Lung (tissue), 11 donors: ENCODE measurements at regions not wholly inside any gene's neighbourhood (a gene's known extent, or its start where the extent isn't known, plus 50 kb on each side); places are given as distances from the start of the nearest gene placed in this dataset.

ENCODE experiments used
- ATAC-seq: fragments of 200-7000 bp; cut with Tn5 transposase; one replicate; pipeline ENCODE4 v1.9.1; 2020; ENCODE audit warnings: moderate number of reproducible peaks; ENCODE audit not compliant: insufficient read depth, low FRiP score
- DNase-seq, 3 donors: peaks; one replicate each; pipeline ENCODE4 v3.0.0-alpha.2; 2013 to 2017
- H3K27ac ChIP-seq, 2 donors: one replicate each; pipeline ENCODE4 v1.5.1; 2013; ENCODE audit warnings: mild to moderate bottlenecking in 2 of 2, moderate library complexity in 2 of 2, control low read depth in 1 of 2, inconsistent platforms in 1 of 2, low read depth in 1 of 2, low read length in 1 of 2
- H3K27me3 ChIP-seq, 3 donors: one replicate each; pipeline ENCODE4 v1.5.1; 2013; ENCODE audit warnings: low read length in 2 of 3; ENCODE audit not compliant: control insufficient read depth in 3 of 3, insufficient read depth in 3 of 3
- H3K36me3 ChIP-seq, 4 donors: one replicate each; pipeline ENCODE4 v1.5.1; 2013; ENCODE audit warnings: low read length in 4 of 4, mild to moderate bottlenecking in 1 of 4, moderate library complexity in 1 of 4; ENCODE audit not compliant: control insufficient read depth in 4 of 4, insufficient read depth in 4 of 4
- H3K4me1 ChIP-seq, 5 donors: one replicate each; pipeline ENCODE4 v1.5.1; 2013; ENCODE audit warnings: low read length in 5 of 5, mild to moderate bottlenecking in 2 of 5, moderate library complexity in 1 of 5; ENCODE audit not compliant: control insufficient read depth in 5 of 5, insufficient read depth in 5 of 5
- H3K4me3 ChIP-seq: one replicate; pipeline ENCODE4 v1.5.1; 2013; ENCODE audit warnings: mild to moderate bottlenecking, control low read depth, moderate library complexity
- H3K9ac ChIP-seq, 2 donors: one replicate each; pipeline ENCODE4 v1.5.1; 2013; ENCODE audit warnings: low read length in 2 of 2, control low read depth in 1 of 2; ENCODE audit not compliant: insufficient read depth in 1 of 2
- H3K9me3 ChIP-seq, 4 donors: one replicate each; pipeline ENCODE4 v1.5.1; 2013; ENCODE audit warnings: low read length in 3 of 4, mild to moderate bottlenecking in 1 of 4, moderate library complexity in 1 of 4; ENCODE audit not compliant: control insufficient read depth in 4 of 4, insufficient read depth in 3 of 4
- CTCF ChIP-seq: IDR thresholded peaks from 2 replicates; pipeline ENCODE4 v1.5.1; 2012; ENCODE audit warnings: mild to moderate bottlenecking; ENCODE audit errors: control extremely low read depth, extremely low read depth
- WGBS, 2 donors: extraction: QIAGEN DNeasy Blood & Tissue Kit; methylation state at CpG; one replicate each; pipeline ENCODE4 v1.1.7; 2013; 5-methylcytosine and 5-hydroxymethylcytosine counted together
- donor health status: control.
- donor health status: control.
- donor health status: Bipolar disorder and iron deficiency.
- donor health status: healthy.
- donor health status: DM: yes; HTN: yes; CAD: no.

- no peak for ATAC-seq
- 77 to 83% methylated on average over 2 of the region's 2 CpGs for WGBS, 2 donors
Observed at GRCh38 chr20:48277266-48277665, 492.0 kb upstream of the SULF2 start.

GRCh38 chr20:48276021-48276342, 490.7 kb upstream of the SULF2 start:
- 81 to 86% methylated on average over 3 of the region's 3 CpGs for WGBS, 2 donors
- no peak overlapping the region for H3K9ac ChIP-seq
- H3K4me3 ChIP-seq, result no peak overlapping the region
- DNase-seq, result no peak
- H3K27me3 ChIP-seq, result no peaks in the 10 kb centered on the region
- H3K36me3 ChIP-seq, result no peaks in the 10 kb centered on the region
- no peak overlapping the region for H3K27ac ChIP-seq
- peaks cover 0 to 4% (median 0%) of the 10 kb centered on the region in 5 donors for H3K4me1 ChIP-seq
- peaks cover 0 to 1% (median 0%) of the 10 kb centered on the region in 4 donors for H3K9me3 ChIP-seq
- TF ChIP-seq CTCF, result no peak
- no peak for ATAC-seq

More at GRCh38 chr20:48277266-48277665, 492.0 kb upstream of the SULF2 start:
- Histone ChIP-seq H3K4me3 (no peak overlapping the region), H3K27ac (no peak overlapping the region), H3K9me3 (peaks cover 0 to 1% (median 0%) of the 10 kb centered on the region in 4 donors), H3K27me3 (no peaks in the 10 kb centered on the region), H3K4me1 (peaks cover 0 to 4% (median 0%) of the 10 kb centered on the region in 5 donors), H3K36me3 (no peaks in the 10 kb centered on the region), H3K9ac (no peak overlapping the region)
- no peak for DNase-seq
- TF ChIP-seq CTCF, result no peak

GRCh38 chr20:48275286-48276020, 490.2 kb upstream of the SULF2 start:
- Histone ChIP-seq H3K4me3 (no peak overlapping the region), H3K9me3 (no peaks in the 10 kb centered on the region), H3K4me1 (peaks cover 0 to 4% (median 0%) of the 10 kb centered on the region in 5 donors), H3K9ac (no peak overlapping the region), H3K27ac (no peak overlapping the region), H3K27me3 (no peaks in the 10 kb centered on the region), H3K36me3 (no peaks in the 10 kb centered on the region)
- 77 to 80% methylated on average over 6 of the region's 6 CpGs for WGBS, 2 donors
- DNase-seq (peak; percentile 30 to 50 (median 35)), ATAC-seq (no peak)
- TF ChIP-seq CTCF, result no peak

- Histone ChIP-seq H3K36me3 (no peaks in the 10 kb centered on the region), H3K4me1 (peaks cover 0 to 3% (median 0%) of the 10 kb centered on the region in 5 donors), H3K9ac (no peak overlapping the region), H3K27me3 (no peaks in the 10 kb centered on the region), H3K9me3 (no peaks in the 10 kb centered on the region), H3K27ac (no peak overlapping the region), H3K4me3 (no peak overlapping the region)
- DNase-seq (no peak), ATAC-seq (no peak)
- TF ChIP-seq CTCF, result no peak
Observed at GRCh38 chr20:48273843-48274242, 488.6 kb upstream of the SULF2 start.
